LNCaP clone FGC (cell line): ENCODE measurements at regions not wholly inside any gene's neighbourhood (a gene's known extent, or its start where the extent isn't known, plus 50 kb on each side); places are given as distances from the start of the nearest gene placed in this dataset.

ENCODE experiments used
- DNase-seq: peaks from one replicate; pipeline ENCODE4 v3.0.0-alpha.2; 2011; ENCODE audit warnings: low read depth
- H3K4me3 ChIP-seq: 2 replicates; pipeline ENCODE4 v1.5.1; 2011; ENCODE audit warnings: mild to moderate bottlenecking, low read depth, low read length, control low read depth
- TF ChIP-seq, protein P1 (sequence below): IDR thresholded peaks from 2 replicates; pipeline ENCODE4 v1.5.1; 2012; ENCODE audit warnings: mild to moderate bottlenecking; ENCODE audit not compliant: control insufficient read depth, insufficient read depth; ENCODE audit errors: extremely low read depth

DNA sequence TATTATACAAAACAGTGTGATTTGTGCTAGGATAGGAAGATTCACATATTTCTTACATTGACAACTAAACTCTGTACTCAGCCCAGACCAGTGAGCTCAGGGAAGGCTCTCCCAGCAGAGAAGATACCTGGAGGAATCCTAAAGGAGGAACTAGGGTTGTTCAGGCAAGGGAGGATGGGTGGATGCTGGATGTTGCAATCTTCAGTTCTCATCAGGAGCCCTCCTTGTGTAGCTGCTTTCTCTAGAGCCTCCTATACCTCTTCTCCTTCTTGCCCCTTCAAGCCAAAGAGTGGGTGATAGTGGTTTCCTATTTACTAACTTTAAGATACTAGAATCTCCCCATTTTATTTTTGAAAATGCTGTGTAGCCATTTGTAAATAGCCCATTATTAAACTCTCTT is 117.3 kb downstream of the NKX6-1 start:
- H3K4me3 ChIP-seq = no peak overlapping the region
- TF ChIP-seq, protein P1, sequence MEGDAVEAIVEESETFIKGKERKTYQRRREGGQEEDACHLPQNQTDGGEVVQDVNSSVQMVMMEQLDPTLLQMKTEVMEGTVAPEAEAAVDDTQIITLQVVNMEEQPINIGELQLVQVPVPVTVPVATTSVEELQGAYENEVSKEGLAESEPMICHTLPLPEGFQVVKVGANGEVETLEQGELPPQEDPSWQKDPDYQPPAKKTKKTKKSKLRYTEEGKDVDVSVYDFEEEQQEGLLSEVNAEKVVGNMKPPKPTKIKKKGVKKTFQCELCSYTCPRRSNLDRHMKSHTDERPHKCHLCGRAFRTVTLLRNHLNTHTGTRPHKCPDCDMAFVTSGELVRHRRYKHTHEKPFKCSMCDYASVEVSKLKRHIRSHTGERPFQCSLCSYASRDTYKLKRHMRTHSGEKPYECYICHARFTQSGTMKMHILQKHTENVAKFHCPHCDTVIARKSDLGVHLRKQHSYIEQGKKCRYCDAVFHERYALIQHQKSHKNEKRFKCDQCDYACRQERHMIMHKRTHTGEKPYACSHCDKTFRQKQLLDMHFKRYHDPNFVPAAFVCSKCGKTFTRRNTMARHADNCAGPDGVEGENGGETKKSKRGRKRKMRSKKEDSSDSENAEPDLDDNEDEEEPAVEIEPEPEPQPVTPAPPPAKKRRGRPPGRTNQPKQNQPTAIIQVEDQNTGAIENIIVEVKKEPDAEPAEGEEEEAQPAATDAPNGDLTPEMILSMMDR = no peak
- no peak for DNase-seq

DNA sequence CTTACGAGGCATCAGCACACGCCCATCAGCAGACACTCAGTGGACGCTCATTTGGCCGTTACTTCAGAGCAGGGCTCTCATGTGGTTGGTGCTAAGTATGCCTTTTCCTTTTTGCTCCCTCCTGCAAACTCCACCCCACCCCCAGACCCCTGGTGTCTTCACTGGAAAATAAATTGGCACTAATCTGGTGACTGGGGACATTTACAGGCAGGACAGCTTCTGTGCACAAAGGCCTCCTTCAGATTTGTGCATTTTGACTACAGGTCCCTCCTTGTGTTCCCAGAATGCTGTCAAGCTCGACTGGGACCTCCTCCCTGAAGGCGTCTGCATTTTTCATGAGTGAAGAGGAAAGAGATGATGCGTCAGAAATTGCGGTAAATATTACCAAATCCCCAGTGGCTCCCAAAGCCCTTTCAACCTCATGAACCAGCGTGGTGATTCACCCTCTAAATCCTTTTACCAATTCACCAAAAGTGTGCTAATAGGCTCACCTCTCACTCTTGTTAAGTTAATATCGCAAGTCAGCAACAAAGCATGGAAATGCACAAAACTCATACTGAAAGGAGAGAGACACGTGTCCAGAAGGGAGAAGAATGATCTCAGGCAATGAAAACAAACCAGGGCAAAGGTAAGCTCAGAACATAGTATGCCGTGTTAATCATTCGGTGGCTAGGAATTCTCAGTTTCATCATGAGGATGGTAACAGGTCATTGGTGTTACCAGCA is 119.0 kb downstream of the NKX6-1 start:
- DNase-seq = no peak
- no peak overlapping the region for H3K4me3 ChIP-seq

DNA sequence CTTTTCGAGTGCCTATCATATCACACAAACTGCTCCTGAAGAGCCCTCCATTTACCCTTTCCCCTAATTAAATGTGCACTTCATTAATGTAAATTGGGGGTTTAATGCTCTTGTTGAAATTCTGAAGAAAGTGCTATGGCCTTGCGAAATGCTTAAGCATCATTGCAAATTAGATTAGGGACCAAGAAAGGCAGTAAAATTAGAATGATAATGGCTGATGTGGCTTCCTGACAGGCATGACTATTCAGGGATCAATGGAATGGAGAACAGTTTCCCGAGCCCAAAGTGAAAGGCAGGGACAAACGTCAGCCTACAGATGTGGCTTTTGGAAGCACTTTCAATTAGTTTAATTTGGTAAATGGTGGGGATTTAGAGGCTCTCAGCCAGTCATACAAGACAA is 120.1 kb downstream of the NKX6-1 start:
- TF ChIP-seq, protein P1 = no peak
- DNase-seq = no peak
- no peak overlapping the region for H3K4me3 ChIP-seq

More for the DNA sequence above, 119.0 kb downstream of the NKX6-1 start:
- TF ChIP-seq, protein P1 = no peak

DNA sequence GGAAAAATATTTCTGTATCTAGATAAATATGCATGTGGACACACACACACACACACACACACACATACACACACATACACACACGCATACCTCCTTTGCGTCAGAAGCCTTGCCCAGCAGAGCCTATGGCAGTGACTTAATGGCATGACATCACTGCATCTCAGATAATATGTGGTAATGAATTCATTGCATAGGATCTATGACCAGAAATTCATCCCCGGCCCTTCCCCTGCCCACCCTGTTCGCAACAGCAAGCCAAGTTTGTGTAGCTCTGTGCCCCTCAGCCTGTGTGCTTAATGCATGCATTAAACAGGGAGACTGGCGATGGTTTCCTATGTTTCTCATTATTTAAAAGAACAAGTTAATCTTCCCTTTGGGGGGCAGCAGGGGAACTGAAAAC is 120.7 kb downstream of the NKX6-1 start:
- TF ChIP-seq, protein P1 = no peak
- no peak overlapping the region for H3K4me3 ChIP-seq
- DNase-seq = no peak

DNA sequence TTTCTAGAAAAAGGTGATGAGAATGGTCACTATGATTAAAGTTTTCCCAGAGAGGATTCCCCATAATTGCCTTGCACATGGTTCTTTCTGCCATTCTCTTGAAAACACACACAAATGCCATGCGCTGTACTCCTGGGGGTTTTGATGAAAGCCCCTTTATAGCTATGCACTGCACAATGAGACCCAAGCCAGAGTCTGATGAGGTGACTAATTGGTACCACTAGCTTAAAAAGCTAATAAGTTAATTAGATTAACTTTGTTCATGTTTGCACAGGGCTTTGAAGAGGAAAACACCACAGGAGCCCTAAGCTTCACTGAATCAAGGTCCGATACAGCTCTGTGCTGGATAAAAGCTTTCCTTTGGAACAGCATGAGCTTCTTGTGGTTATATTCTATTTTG is 132.2 kb downstream of the NKX6-1 start:
- no peak for DNase-seq
- H3K4me3 ChIP-seq = no peak overlapping the region
- TF ChIP-seq, protein P1 = no peak

DNA sequence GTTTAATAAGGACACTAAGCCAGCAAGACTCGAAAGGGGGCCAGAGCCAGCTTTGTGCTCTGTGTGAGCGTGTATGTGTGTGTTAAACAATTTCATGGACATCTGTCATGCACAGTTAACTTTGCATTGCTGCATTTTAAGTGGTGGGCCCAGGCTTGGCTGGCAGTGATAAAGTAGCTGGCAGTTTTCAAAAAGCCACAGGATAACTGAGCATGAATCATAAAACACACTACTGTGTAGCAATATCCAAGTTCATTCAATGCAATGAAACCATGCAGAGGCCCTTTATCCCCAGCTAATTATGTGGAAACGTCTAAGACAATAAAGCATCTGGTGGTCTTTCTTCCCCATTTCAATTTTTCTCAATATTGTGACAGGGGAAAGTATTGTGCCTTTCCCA is 132.9 kb downstream of the NKX6-1 start:
- H3K4me3 ChIP-seq = no peak overlapping the region
- DNase-seq = no peak
- TF ChIP-seq, protein P1 = no peak
